Hepatocyte (in vitro differentiated cells): ENCODE measurements at regions not wholly inside any gene's neighbourhood (a gene's known extent, or its start where the extent isn't known, plus 50 kb on each side); places are given as distances from the start of the nearest gene placed in this dataset.

Source experiments
- DNase-seq: peaks from one replicate; pipeline ENCODE4 v3.0.0-alpha.2; 2016; ENCODE audit warnings: low spot score
- H2AFZ ChIP-seq: fragments of 200-600 bp; sonication (generic); 2 replicates; pipeline ENCODE4 v1.6.0; 2016; ENCODE audit warnings: antibody characterized with exemption, mild to moderate bottlenecking
- H3K27ac ChIP-seq: fragments of 200-600 bp; sonication (generic); 2 replicates; pipeline ENCODE4 v1.5.1; 2016; ENCODE audit warnings: mild to moderate bottlenecking
- H3K27me3 ChIP-seq: fragments of 200-600 bp; sonication (generic); 2 replicates; pipeline ENCODE4 v1.6.1; 2016
- H3K36me3 ChIP-seq: fragments of 200-600 bp; sonication (generic); replicated peaks from 2 replicates; pipeline ENCODE4 v1.5.1; 2016; ENCODE audit warnings: low read depth; ENCODE audit not compliant: insufficient read depth
- H3K4me1 ChIP-seq: fragments of 200-600 bp; sonication (generic); 2 replicates; pipeline ENCODE4 v1.5.1; 2016; ENCODE audit warnings: mild to moderate bottlenecking, moderate library complexity; ENCODE audit not compliant: insufficient read depth
- H3K4me2 ChIP-seq: fragments of 200-600 bp; sonication (generic); 2 replicates; pipeline ENCODE4 v1.6.0; 2016
- H3K4me3 ChIP-seq: fragments of 200-600 bp; sonication (generic); 2 replicates; pipeline ENCODE4 v1.5.1; 2016; ENCODE audit warnings: mild to moderate bottlenecking
- H3K79me2 ChIP-seq: fragments of 200-600 bp; sonication (generic); 2 replicates; pipeline ENCODE4 v1.6.0; 2017; ENCODE audit warnings: mild to moderate bottlenecking
- H3K9me2 ChIP-seq: fragments of 200-600 bp; sonication (generic); replicated peaks from 2 replicates; pipeline ENCODE4 v1.6.0; 2017; ENCODE audit warnings: mild to moderate bottlenecking; ENCODE audit not compliant: insufficient read depth
- H3K9me3 ChIP-seq: fragments of 200-600 bp; sonication (generic); 2 replicates; pipeline ENCODE4 v1.5.1; 2016; ENCODE audit warnings: low read depth, mild to moderate bottlenecking
- H4K20me1 ChIP-seq: fragments of 200-600 bp; sonication (generic); 2 replicates; pipeline ENCODE4 v1.6.0; 2016; ENCODE audit warnings: mild to moderate bottlenecking; ENCODE audit not compliant: insufficient read depth, poor library complexity, severe bottlenecking
- EZH2 ChIP-seq: fragments of 200-600 bp; sonication (generic); IDR thresholded peaks from 2 replicates; pipeline ENCODE4 v1.6.1; 2016; ENCODE audit warnings: antibody characterized with exemption, mild to moderate bottlenecking, borderline replicate concordance
- EZH2phosphoT487 ChIP-seq: fragments of 200-600 bp; sonication (generic); IDR thresholded peaks from one replicate; pipeline ENCODE4 v1.6.1; 2018; ENCODE audit warnings: antibody characterized with exemption, mild to moderate bottlenecking, low read depth, moderate library complexity; ENCODE audit not compliant: unreplicated experiment, severe bottlenecking
- WGBS: methylation state at CpG from one replicate; pipeline ENCODE4 v1.1.6; 2016; ENCODE audit warnings: low lambda C conversion rate; ENCODE audit errors: missing lambda C conversion rate; 5-methylcytosine and 5-hydroxymethylcytosine counted together
- TF ChIP-seq, protein P1 (sequence below): fragments of 200-600 bp; sonication (generic); IDR thresholded peaks from 2 replicates; pipeline ENCODE4 v1.5.1; 2016; ENCODE audit warnings: antibody characterized with exemption, mild to moderate bottlenecking; ENCODE audit not compliant: poor library complexity

DNA sequence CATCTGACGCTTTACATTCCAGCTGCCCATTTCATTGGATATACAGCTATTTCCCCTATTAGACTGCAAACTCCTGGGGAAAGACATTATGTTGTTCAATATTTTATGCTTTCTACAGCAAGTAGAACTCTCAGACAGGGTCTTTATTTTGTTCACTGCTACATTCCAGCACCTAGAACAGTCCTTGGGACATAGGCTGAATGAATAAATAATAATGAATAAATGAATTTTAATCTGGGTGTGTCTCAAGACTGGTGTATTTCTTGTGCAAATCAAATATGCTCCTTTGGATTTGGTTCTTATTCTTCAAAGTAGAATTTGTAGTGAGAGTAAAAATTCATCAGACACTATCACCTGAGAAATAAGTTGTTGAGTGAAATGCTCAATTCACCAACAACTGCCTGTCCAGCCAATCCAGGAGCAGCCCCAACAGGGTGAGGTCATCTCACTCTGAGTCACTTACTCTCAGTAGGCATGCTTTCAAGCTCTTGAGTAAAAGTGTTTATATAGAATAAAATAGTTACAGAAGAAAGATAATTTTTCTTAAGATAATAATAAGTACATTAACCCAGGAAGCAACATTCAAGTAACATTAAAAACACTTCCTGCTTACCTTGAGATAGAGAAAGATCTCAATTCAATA is 287.5 kb upstream of the NPVF start:
- no peaks in the 10 kb centered on the region for H4K20me1 ChIP-seq
- H3K27me3 ChIP-seq, result no peaks in the 10 kb centered on the region
- no peak overlapping the region for H3K27ac ChIP-seq
- DNase-seq, result no peak
- no peaks in the 10 kb centered on the region for H3K79me2 ChIP-seq
- no peak overlapping the region for H3K4me2 ChIP-seq
- no peak overlapping the region for H2AFZ ChIP-seq
- H3K4me3 ChIP-seq, result no peak overlapping the region
- no peaks in the 10 kb centered on the region for H3K4me1 ChIP-seq
- TF ChIP-seq EZH2, result no peak
- TF ChIP-seq, protein P1, sequence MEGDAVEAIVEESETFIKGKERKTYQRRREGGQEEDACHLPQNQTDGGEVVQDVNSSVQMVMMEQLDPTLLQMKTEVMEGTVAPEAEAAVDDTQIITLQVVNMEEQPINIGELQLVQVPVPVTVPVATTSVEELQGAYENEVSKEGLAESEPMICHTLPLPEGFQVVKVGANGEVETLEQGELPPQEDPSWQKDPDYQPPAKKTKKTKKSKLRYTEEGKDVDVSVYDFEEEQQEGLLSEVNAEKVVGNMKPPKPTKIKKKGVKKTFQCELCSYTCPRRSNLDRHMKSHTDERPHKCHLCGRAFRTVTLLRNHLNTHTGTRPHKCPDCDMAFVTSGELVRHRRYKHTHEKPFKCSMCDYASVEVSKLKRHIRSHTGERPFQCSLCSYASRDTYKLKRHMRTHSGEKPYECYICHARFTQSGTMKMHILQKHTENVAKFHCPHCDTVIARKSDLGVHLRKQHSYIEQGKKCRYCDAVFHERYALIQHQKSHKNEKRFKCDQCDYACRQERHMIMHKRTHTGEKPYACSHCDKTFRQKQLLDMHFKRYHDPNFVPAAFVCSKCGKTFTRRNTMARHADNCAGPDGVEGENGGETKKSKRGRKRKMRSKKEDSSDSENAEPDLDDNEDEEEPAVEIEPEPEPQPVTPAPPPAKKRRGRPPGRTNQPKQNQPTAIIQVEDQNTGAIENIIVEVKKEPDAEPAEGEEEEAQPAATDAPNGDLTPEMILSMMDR, result no peak
- no peak for TF ChIP-seq EZH2phosphoT487
- H3K9me3 ChIP-seq, result no peaks in the 10 kb centered on the region
- H3K36me3 ChIP-seq, result no peaks in the 10 kb centered on the region
- 93% methylated on average over 1 of the region's 1 CpG for whole genome bisulfite sequencing
- H3K9me2 ChIP-seq, result no peaks in the 10 kb centered on the region

DNA sequence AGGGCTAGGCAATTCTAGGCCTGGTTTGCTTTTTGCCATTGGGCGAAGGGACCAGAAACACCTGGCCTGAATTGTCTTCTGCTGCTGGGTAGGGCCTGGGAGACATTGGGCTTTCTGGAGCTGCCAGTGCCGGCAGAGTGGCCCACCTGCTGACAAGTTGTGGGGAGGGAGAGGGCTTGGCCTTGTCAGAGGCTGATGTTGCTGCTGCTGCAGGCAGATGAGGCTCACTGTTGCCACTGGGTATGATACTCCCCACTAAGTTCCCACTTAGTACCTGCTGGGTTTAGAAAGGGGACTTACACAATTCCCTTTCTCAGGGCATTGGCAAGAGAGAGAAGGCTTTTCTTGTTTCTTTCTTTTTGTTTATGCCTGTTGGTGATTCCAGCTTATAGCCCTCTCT is 289.6 kb upstream of the NPVF start:
- H3K9me3 ChIP-seq, result no peaks in the 10 kb centered on the region
- TF ChIP-seq EZH2phosphoT487 (no peak), EZH2 (no peak)
- TF ChIP-seq, protein P1, result no peak

DNA sequence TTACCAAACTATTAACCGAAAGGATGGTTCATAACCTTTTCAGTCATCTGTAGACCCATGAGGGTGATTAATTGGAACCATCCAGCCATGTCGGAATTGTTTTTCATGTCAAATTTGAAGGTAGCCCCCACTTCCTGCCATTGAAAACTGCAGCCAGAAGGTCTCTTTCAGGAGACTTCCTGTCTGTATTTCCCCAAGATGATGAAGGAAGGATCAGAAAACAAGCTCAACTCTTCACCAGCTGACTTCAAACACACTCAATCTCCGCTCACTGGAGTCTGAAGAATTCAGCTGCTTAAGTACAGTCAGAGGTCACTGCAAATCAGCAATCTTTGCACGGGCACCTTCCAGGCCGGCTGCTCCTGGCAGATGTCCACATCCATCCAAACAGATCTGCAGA is 291.7 kb upstream of the NPVF start:
- no peaks in the 10 kb centered on the region for H3K79me2 ChIP-seq
- no peak for DNase-seq
- H3K9me3 ChIP-seq, result no peaks in the 10 kb centered on the region
- WGBS, result 75% methylated on average over 5 of the region's 5 CpGs
- TF ChIP-seq EZH2phosphoT487, result no peak
- no peak for TF ChIP-seq EZH2
- TF ChIP-seq, protein P1, result no peak
- no peaks in the 10 kb centered on the region for H3K27me3 ChIP-seq
- H2AFZ ChIP-seq, result no peak overlapping the region
- H3K4me2 ChIP-seq, result no peak overlapping the region
- no peak overlapping the region for H3K27ac ChIP-seq
- H3K4me1 ChIP-seq, result no peaks in the 10 kb centered on the region
- no peaks in the 10 kb centered on the region for H3K9me2 ChIP-seq
- no peaks in the 10 kb centered on the region for H3K36me3 ChIP-seq
- H4K20me1 ChIP-seq, result no peaks in the 10 kb centered on the region
- no peak overlapping the region for H3K4me3 ChIP-seq

More for the DNA sequence above, 289.6 kb upstream of the NPVF start:
- DNase-seq, result no peak
- H3K27ac ChIP-seq, result no peak overlapping the region
- H3K4me2 ChIP-seq, result no peak overlapping the region
- no peaks in the 10 kb centered on the region for H3K79me2 ChIP-seq
- no peaks in the 10 kb centered on the region for H3K27me3 ChIP-seq
- H3K4me1 ChIP-seq, result no peaks in the 10 kb centered on the region
- no peaks in the 10 kb centered on the region for H3K36me3 ChIP-seq
- no peak overlapping the region for H2AFZ ChIP-seq
- 76% methylated on average over 2 of the region's 2 CpGs for WGBS
- H3K4me3 ChIP-seq, result no peak overlapping the region
- no peaks in the 10 kb centered on the region for H3K9me2 ChIP-seq
- H4K20me1 ChIP-seq, result no peaks in the 10 kb centered on the region

DNA sequence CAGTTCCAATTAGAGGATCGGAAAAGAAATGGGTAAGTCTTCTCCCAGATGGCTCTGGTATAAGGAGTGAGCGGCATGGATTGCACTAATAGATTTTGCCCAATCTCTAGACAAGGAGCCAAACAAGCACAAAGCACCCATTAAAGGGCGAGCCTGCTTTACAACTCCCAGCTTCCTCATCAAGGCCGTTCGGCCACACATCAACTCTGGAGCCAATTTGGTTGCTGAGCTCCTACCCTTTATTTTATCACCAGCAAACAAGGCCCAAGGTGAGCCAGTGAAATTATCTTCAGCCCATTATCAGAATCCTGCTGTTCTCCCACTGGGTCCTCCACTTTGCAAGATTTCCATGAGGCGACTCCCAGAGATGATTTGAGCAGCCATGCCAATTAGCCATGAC is 292.2 kb upstream of the NPVF start:
- no peaks in the 10 kb centered on the region for H3K79me2 ChIP-seq
- no peaks in the 10 kb centered on the region for H3K27me3 ChIP-seq
- H3K9me2 ChIP-seq, result no peaks in the 10 kb centered on the region
- no peak for TF ChIP-seq EZH2phosphoT487
- H3K27ac ChIP-seq, result no peak overlapping the region
- WGBS, result 95% methylated on average over 6 of the region's 6 CpGs
- no peak overlapping the region for H3K4me2 ChIP-seq
- no peaks in the 10 kb centered on the region for H3K9me3 ChIP-seq
- H3K4me1 ChIP-seq, result no peaks in the 10 kb centered on the region
- H3K36me3 ChIP-seq, result no peaks in the 10 kb centered on the region
- no peak for DNase-seq
- no peak overlapping the region for H2AFZ ChIP-seq
- no peaks in the 10 kb centered on the region for H4K20me1 ChIP-seq
- no peak overlapping the region for H3K4me3 ChIP-seq
